ENCODE measurements at regions not wholly inside any gene's neighbourhood (a gene's known extent, or its start where the extent isn't known, plus 50 kb on each side); places are given as distances from the start of the nearest gene placed in this dataset.

- DNase-seq: no peak
These were observed 67.7 kb upstream of the NR2F2 start for GRCh38 chr15:96262549-96263489.

- DNase-seq: no peak
These were observed 66.1 kb upstream of the NR2F2 start for GRCh38 chr15:96264351-96264798.

GRCh38 chr15:96264801-96265515 is 65.5 kb upstream of the NR2F2 start:
- DNase-seq: no peak

- DNase-seq: no peak
These were observed 64.0 kb upstream of the NR2F2 start for GRCh38 chr15:96266456-96266855.

GRCh38 chr15:96267463-96267862 is 63.0 kb upstream of the NR2F2 start:
- no peak for DNase-seq

- DNase-seq: no peak
These were observed 61.9 kb upstream of the NR2F2 start for GRCh38 chr15:96268442-96269204.

GRCh38 chr15:96270581-96271172 is 59.8 kb upstream of the NR2F2 start:
- no peak for DNase-seq

GRCh38 chr15:96272427-96272826 is 58.1 kb upstream of the NR2F2 start:
- DNase-seq: no peak

- DNase-seq: peak; percentile 5
These were observed 57.0 kb upstream of the NR2F2 start for GRCh38 chr15:96273317-96274086.

GRCh38 chr15:96274087-96274440 is 56.4 kb upstream of the NR2F2 start:
- DNase-seq: no peak

- DNase-seq: no peak
These were observed 55.8 kb upstream of the NR2F2 start for GRCh38 chr15:96274698-96275097.

GRCh38 chr15:96276438-96277210 is 53.9 kb upstream of the NR2F2 start:
- DNase-seq: no peak
